ENCODE measurements at regions not wholly inside any gene's neighbourhood (a gene's known extent, or its start where the extent isn't known, plus 50 kb on each side); places are given as distances from the start of the nearest gene placed in this dataset.

- TF ChIP-seq CTCF (IDR thresholded peaks at IDR 0.05), result no peak
- no peak for TF ChIP-seq POLR2A (IDR thresholded peaks at IDR 0.05)
- TF ChIP-seq EP300 (IDR thresholded peaks at IDR 0.05), result no peak
Measured at GRCh38 chr6:132131758-132132157, 180.6 kb upstream of the CCN2 start.
